HCT116 (cell line): ENCODE measurements at regions not wholly inside any gene's neighbourhood (a gene's known extent, or its start where the extent isn't known, plus 50 kb on each side); places are given as distances from the start of the nearest gene placed in this dataset.

ENCODE experiments used
- ATAC-seq: fragments of 200-7000 bp; cut with Tn5 transposase; 2 replicates; pipeline ENCODE4 v1.9.1; 2020; ENCODE audit warnings: mild to moderate bottlenecking, moderate library complexity
- BruUV-seq: library from RNA; stranded (reverse); fragments of 400-500 nt; replicated peaks from 2 replicates; lab custom pipeline; 2021; lab: Mats Ljungman, UMichigan
- CTCF ChIA-PET: fragments of 300-600 bp; sonication (Branson Sonifier 250); formaldehyde crosslinking; loops from one replicate; lab custom pipeline; 2021; ENCODE audit warnings: antibody characterized with exemption; lab: Charles Lee
- POLR2A ChIA-PET: fragments of 300-600, 350-600 bp; sonication (Branson Sonifier 250); formaldehyde crosslinking; loops from one replicate; lab custom pipeline; 2021; ENCODE audit warnings: antibody characterized with exemption; lab: Charles Lee
- RAD21 ChIA-PET, 2 experiments: fragments of 300-600 bp; sonication (Branson Sonifier 250); formaldehyde crosslinking; loops; one replicate each; lab custom pipeline; 2023; ENCODE audit warnings: low total read pairs in 2 of 2; ENCODE audit not compliant: uncharacterized antibody in 2 of 2, unreplicated experiment in 2 of 2, low non-redundant PET in 1 of 2; lab: Charles Lee
- DNase-seq: peaks from one replicate; pipeline ENCODE4 v3.0.0-alpha.2; 2010; ENCODE audit warnings: low read depth, low spot score
- H2AFZ ChIP-seq: fragments of 200-600 bp; shearing (Covaris generic), sonication (generic); 2 replicates; pipeline ENCODE4 v1.6.1; 2017; ENCODE audit warnings: low read depth, mixed run types, mixed read lengths, antibody characterized with exemption, low read length; ENCODE audit not compliant: poor library complexity, severe bottlenecking
- H3K27ac ChIP-seq: 2 replicates; pipeline ENCODE4 v1.5.1; 2012; ENCODE audit warnings: low read depth, low read length
- H3K27me3 ChIP-seq: fragments of 200-600 bp; sonication (generic); 2 replicates; pipeline ENCODE4 v1.6.1; 2016; ENCODE audit warnings: mixed run types, low read length, mixed read lengths; ENCODE audit not compliant: insufficient read depth
- H3K36me3 ChIP-seq, 2 experiments: fragments of 200-500 bp in 1 of 2; fragments of 200-600 bp in 1 of 2; sonication (Bioruptor generic) in 1 of 2; sonication (generic) in 1 of 2; 2 replicates each; pipeline versions ENCODE4 v1.5.1 to v1.6.1; 2014 to 2016; ENCODE audit warnings: low read length in 2 of 2, inconsistent platforms in 1 of 2, mixed read lengths in 1 of 2, mixed run types in 1 of 2; ENCODE audit not compliant: insufficient read depth in 2 of 2, control insufficient read depth in 1 of 2
- H3K4me1 ChIP-seq, 2 experiments: fragments of 200-600 bp in 1 of 2; sonication (generic) in 1 of 2; 2 replicates each; pipeline versions ENCODE4 v1.5.1 to v1.6.1; 2012 to 2017; ENCODE audit warnings: low read length in 2 of 2, inconsistent platforms in 1 of 2, mild to moderate bottlenecking in 1 of 2, mixed read lengths in 1 of 2, mixed run types in 1 of 2, moderate library complexity in 1 of 2; ENCODE audit not compliant: insufficient read depth in 2 of 2, control insufficient read depth in 1 of 2
- H3K4me2 ChIP-seq: fragments of 200-600 bp; sonication (generic); 2 replicates; pipeline ENCODE4 v1.6.1; 2017; ENCODE audit warnings: mixed run types, low read length, mixed read lengths
- H3K4me3 ChIP-seq, 2 experiments: fragments of 200-600 bp in 1 of 2; sonication (generic) in 1 of 2; replicated peaks in 1 of 2; 2 replicates each; pipeline ENCODE4 v1.5.1; 2011 to 2016; ENCODE audit warnings: low read length in 2 of 2, control low read depth in 1 of 2, low read depth in 1 of 2, mild to moderate bottlenecking in 1 of 2, mixed read lengths in 1 of 2, mixed run types in 1 of 2
- H3K79me2 ChIP-seq: fragments of 200-600 bp; sonication (generic); 2 replicates; pipeline ENCODE4 v1.6.1; 2017; ENCODE audit warnings: mild to moderate bottlenecking, mixed run types, low read length, moderate library complexity, mixed read lengths; ENCODE audit not compliant: insufficient read depth
- H3K9ac ChIP-seq: fragments of 200-600 bp; sonication (generic); 2 replicates; pipeline ENCODE4 v1.6.1; 2016; ENCODE audit warnings: low read length, mixed read lengths
- H3K9me2 ChIP-seq: fragments of 200-600 bp; sonication (generic), shearing (Covaris generic); 2 replicates; pipeline ENCODE4 v1.6.1; 2017; ENCODE audit warnings: mixed run types, mild to moderate bottlenecking, moderate library complexity; ENCODE audit not compliant: insufficient read depth
- H3K9me3 ChIP-seq, 2 experiments: fragments of 200-500 bp in 1 of 2; fragments of 200-600 bp in 1 of 2; sonication (Bioruptor generic) in 1 of 2; sonication (generic) in 1 of 2; 2 replicates each; pipeline ENCODE4 v1.6.1; 2014 to 2017; ENCODE audit warnings: low read length in 2 of 2, mixed read lengths in 2 of 2, inconsistent platforms in 1 of 2, low read depth in 1 of 2, mild to moderate bottlenecking in 1 of 2, mixed run types in 1 of 2, moderate library complexity in 1 of 2; ENCODE audit not compliant: control insufficient read depth in 1 of 2, insufficient read depth in 1 of 2
- H4K20me1 ChIP-seq: fragments of 200-600 bp; sonication (generic), shearing (Covaris generic); 2 replicates; pipeline ENCODE4 v1.6.1; 2017; ENCODE audit warnings: mixed run types, mild to moderate bottlenecking, moderate library complexity; ENCODE audit not compliant: insufficient read depth
- ATF3 ChIP-seq: IDR thresholded peaks from 2 replicates; pipeline ENCODE4 v1.6.1; 2012
- CBX3 ChIP-seq: IDR thresholded peaks from 2 replicates; pipeline ENCODE4 v1.6.1; 2012; ENCODE audit warnings: low read depth
- CTCF ChIP-seq, 3 experiments: fragments of 200-600 bp in 1 of 3; sonication (generic) in 1 of 3; IDR thresholded peaks in 2 of 3; conservative IDR thresholded peaks in 1 of 3; 2 replicates each; pipeline ENCODE4 v1.5.1; 2012 to 2017; ENCODE audit warnings: low read depth in 2 of 3, low read length in 2 of 3, antibody characterized with exemption in 1 of 3, borderline replicate concordance in 1 of 3, control low read depth in 1 of 3, mild to moderate bottlenecking in 1 of 3, mixed read lengths in 1 of 3, mixed run types in 1 of 3, moderate library complexity in 1 of 3; ENCODE audit not compliant: insufficient read depth in 1 of 3
- EGR1 ChIP-seq: IDR thresholded peaks from 2 replicates; pipeline ENCODE4 v1.6.1; 2012; ENCODE audit warnings: low read depth
- EZH2 ChIP-seq: fragments of 200-600 bp; sonication (generic); IDR thresholded peaks from 2 replicates; pipeline ENCODE4 v1.6.1; 2017; ENCODE audit warnings: antibody characterized with exemption, mixed run types
- FOSL1 ChIP-seq: IDR thresholded peaks from 2 replicates; pipeline ENCODE4 v1.6.1; 2012; ENCODE audit warnings: low read depth
- MAX ChIP-seq: IDR thresholded peaks from 2 replicates; pipeline ENCODE4 v1.6.1; 2012
- POLR2A ChIP-seq: IDR thresholded peaks from 2 replicates; pipeline ENCODE4 v1.7.0; 2011; ENCODE audit warnings: borderline replicate concordance; ENCODE audit not compliant: insufficient read depth, insufficient read length; ENCODE audit errors: extremely low read depth
- POLR2AphosphoS5 ChIP-seq: IDR thresholded peaks from 2 replicates; pipeline ENCODE4 v1.6.1; 2011; ENCODE audit warnings: mild to moderate bottlenecking, low read depth, low read length, moderate library complexity
- RAD21 ChIP-seq: IDR thresholded peaks from 2 replicates; pipeline ENCODE4 v1.6.1; 2012; ENCODE audit warnings: low read depth, mild to moderate bottlenecking
- SIN3A ChIP-seq: IDR thresholded peaks from 2 replicates; pipeline ENCODE4 v1.6.1; 2012; ENCODE audit warnings: low read depth
- SP1 ChIP-seq: IDR thresholded peaks from 2 replicates; pipeline ENCODE4 v1.6.1; 2012; ENCODE audit warnings: low read depth
- SRF ChIP-seq: IDR thresholded peaks from 2 replicates; pipeline ENCODE4 v1.6.1; 2012; ENCODE audit warnings: low read depth
- TCF7L2 ChIP-seq: IDR thresholded peaks from 2 replicates; pipeline ENCODE4 v1.7.0; 2011; ENCODE audit warnings: borderline replicate concordance, inconsistent platforms; ENCODE audit not compliant: insufficient read depth, insufficient read length; ENCODE audit errors: extremely low read depth
- ZNF274 ChIP-seq: fragments of 200-500 bp; sonication (Bioruptor generic); IDR thresholded peaks from 2 replicates; pipeline ENCODE4 v1.6.1; 2014; ENCODE audit warnings: mild to moderate bottlenecking, low read depth, low read length, inconsistent platforms
- intact Hi-C: fragments of 100-400 bp; cut with micrococcal nuclease; formaldehyde crosslinking; loops from 2 replicates; pipeline ENCODE4 v1.10.0; 2022

DNA sequence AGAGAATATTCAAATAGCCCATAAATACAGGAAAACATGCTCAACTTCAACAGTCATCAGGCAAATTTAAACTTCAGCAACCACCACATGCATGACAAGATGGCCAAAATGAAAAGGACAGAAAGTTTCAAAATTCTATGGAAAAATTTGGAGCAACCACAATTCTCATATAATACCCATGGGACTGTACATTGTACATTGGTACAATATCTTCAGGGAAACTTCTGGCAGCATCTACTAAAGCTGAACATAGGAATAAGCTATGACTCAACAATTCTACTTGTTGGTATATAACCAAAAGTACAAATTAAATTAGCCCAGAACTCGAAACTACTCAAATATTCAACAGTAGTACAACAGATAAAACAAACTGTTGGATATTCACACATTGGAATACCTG is 847.6 kb downstream of the TBL1XR1 start:
- ATAC-seq = no peak
- DNase-seq = no peak
- no peaks in the 10 kb centered on the region for H3K27me3 ChIP-seq
- CTCF ChIA-PET = no interaction called here
- TF ChIP-seq POLR2AphosphoS5 (no peak), SP1 (no peak), ZNF274 (no peak), EZH2 (no peak), TCF7L2 (no peak), ATF3 (no peak), RAD21 (no peak), MAX (no peak)
- TF ChIP-seq, all 23 proteins: peak for 0
- Histone ChIP-seq H3K4me2 (no peak overlapping the region), H2AFZ (no peak overlapping the region), H3K79me2 (no peaks in the 10 kb centered on the region), H4K20me1 (no peaks in the 10 kb centered on the region), H3K27ac (no peak overlapping the region), H3K4me3 (no peak overlapping the region), H3K9ac (no peak overlapping the region), H3K4me1 (peaks cover 0 to 5% of the 10 kb centered on the region in 2 experiments; a peak in 1 of 4 replicates), H3K9me2 (no peaks in the 10 kb centered on the region), H3K9me3 (no peaks in the 10 kb centered on the region), H3K36me3 (no peaks in the 10 kb centered on the region)
- BruUV-seq = no TSS peak
- ChIA-PET RAD21 (no interaction called here), POLR2A (no interaction called here)
- intact Hi-C loops = no loop called here

DNA sequence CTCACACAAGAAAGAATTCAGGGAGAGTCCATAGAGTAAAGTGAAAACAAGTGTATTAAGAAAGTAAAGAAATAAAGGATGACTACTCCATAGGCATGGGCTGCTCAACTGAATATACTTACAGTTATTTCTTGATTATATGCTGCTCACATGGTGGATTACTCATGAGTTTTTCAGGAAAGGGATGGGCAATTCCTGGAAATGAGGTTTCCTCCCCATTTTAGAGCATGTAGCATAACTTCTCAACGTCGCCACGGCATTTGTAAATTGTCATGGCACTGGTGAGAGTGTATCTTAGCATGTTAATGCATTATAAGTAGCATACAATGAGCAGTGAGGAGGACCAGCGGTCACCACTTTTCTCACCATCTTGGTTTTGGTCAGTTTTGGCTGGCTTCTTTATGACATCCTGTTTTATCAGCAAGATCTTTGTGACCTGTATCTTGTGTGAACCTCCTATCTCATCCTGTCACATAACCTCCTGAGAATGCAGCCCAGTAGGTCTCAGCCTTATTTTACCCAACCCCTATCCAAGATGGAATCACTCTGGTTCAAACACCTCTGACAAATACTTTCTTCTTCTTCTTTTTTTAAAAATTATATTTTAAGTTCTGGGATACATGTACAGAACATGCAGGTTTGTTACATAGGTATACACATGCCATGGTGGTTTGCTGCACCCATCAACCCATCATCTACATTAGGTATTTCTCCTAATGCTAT is 849.7 kb downstream of the TBL1XR1 start:
- no peaks in the 10 kb centered on the region for H3K9me3 ChIP-seq
- H2AFZ ChIP-seq = no peak overlapping the region
- ChIA-PET RAD21 (no interaction called here), POLR2A (no interaction called here), CTCF (no interaction called here)
- no peaks in the 10 kb centered on the region for H3K79me2 ChIP-seq
- H3K27ac ChIP-seq = no peak overlapping the region
- intact Hi-C loops = no loop called here
- H3K4me2 ChIP-seq = no peak overlapping the region
- DNase-seq (no peak), ATAC-seq (no peak)
- no peak overlapping the region for H3K4me3 ChIP-seq
- no peaks in the 10 kb centered on the region for H3K9me2 ChIP-seq
- H3K27me3 ChIP-seq = no peaks in the 10 kb centered on the region
- H3K36me3 ChIP-seq = no peaks in the 10 kb centered on the region
- H3K9ac ChIP-seq = no peak overlapping the region
- H4K20me1 ChIP-seq = no peaks in the 10 kb centered on the region
- BruUV-seq = no TSS peak
- H3K4me1 ChIP-seq = peaks cover 0 to under 1% of the 10 kb centered on the region in 2 experiments; a peak in 1 of 4 replicates
- TF ChIP-seq SIN3A (no peak), POLR2A (no peak), ZNF274 (no peak), CBX3 (no peak), EGR1 (no peak), SRF (no peak), FOSL1 (no peak), MAX (no peak), TCF7L2 (no peak), CTCF (IDR thresholded peaks at IDR 0.05 in 2 of 3, conservative IDR thresholded peaks at IDR 0.05 in 1 of 3; ENCODE audit: borderline replicate concordance in 1 of 3, insufficient read depth in 1 of 3, low read depth in 2 of 3, low read length in 2 of 3) (no peak)
